Esophagus muscularis mucosa (tissue), 4 donors: ENCODE measurements at regions not wholly inside any gene's neighbourhood (a gene's known extent, or its start where the extent isn't known, plus 50 kb on each side); places are given as distances from the start of the nearest gene placed in this dataset.

Source experiments
- CTCF ChIP-seq, 3 experiments: fragments of 200-600 bp in 2 of 3; fragments of 450-650 bp in 1 of 3; sonication (generic) in 2 of 3; IDR thresholded peaks; one replicate each; pipeline ENCODE4 v1.5.1; 2017 to 2019; ENCODE audit warnings: antibody characterized with exemption in 3 of 3, mild to moderate bottlenecking in 2 of 3, moderate library complexity in 1 of 3
- EP300 ChIP-seq: sonication (generic); formaldehyde crosslinking; IDR thresholded peaks from one replicate; pipeline ENCODE4 v1.6.1; 2017; ENCODE audit warnings: antibody characterized with exemption
- POLR2A ChIP-seq: fragments of 450-650 bp; IDR thresholded peaks from one replicate; pipeline ENCODE4 v1.6.1; 2017; ENCODE audit warnings: antibody characterized with exemption, moderate library complexity, mild to moderate bottlenecking, low read depth
- POLR2AphosphoS5 ChIP-seq, 2 donors: sonication (generic); formaldehyde crosslinking; IDR thresholded peaks; one replicate each; pipeline ENCODE4 v1.6.1; 2017; ENCODE audit warnings: antibody characterized with exemption in 2 of 2

GRCh38 chr1:175839779-175840669 lies 96.6 kb upstream of the TNR start:
- TF ChIP-seq CTCF (IDR thresholded peaks at IDR 0.05) (no peak), POLR2A (no peak), POLR2AphosphoS5 (IDR thresholded peaks at IDR 0.05) (no peak), EP300 (no peak)
